ENCODE measurements at regions not wholly inside any gene's neighbourhood (a gene's known extent, or its start where the extent isn't known, plus 50 kb on each side); places are given as distances from the start of the nearest gene placed in this dataset.

- Mint-ChIP-seq H3K4me1 (no peaks in the 10 kb centered on the region), H3K4me3 (no peak overlapping the region), H3K27ac (no peak overlapping the region), H3K36me3 (no peaks in the 10 kb centered on the region), H3K27me3 (ENCODE audit: low read depth in 3 of 3) (no peaks in the 10 kb centered on the region), H3K9me3 (peaks cover 0 to 18% (median 12%) of the 10 kb centered on the region in 7 donors)
- no CpG with 5 or more reads among the region's 4 CpGs for WGBS (ENCODE audit: insufficient coverage)
- H3K27me3 ChIP-seq (ENCODE audit: control insufficient read depth in 2 of 2, insufficient read depth in 2 of 2, low read length in 2 of 2): no peaks in the 10 kb centered on the region
- H3K4me1 ChIP-seq (ENCODE audit: control insufficient read depth in 1 of 2, insufficient read depth in 2 of 2, low read length in 2 of 2): no peaks in the 10 kb centered on the region
- H3K36me3 ChIP-seq (replicated peaks in 1 of 2; ENCODE audit: control insufficient read depth in 1 of 2, insufficient read depth in 2 of 2, low read length in 2 of 2): no peaks in the 10 kb centered on the region
- H2AFZ ChIP-seq (ENCODE audit: insufficient read depth, low read depth, low read length, poor library complexity, severe bottlenecking): no peak overlapping the region
- H3K4me2 ChIP-seq (replicated peaks; ENCODE audit: extremely low read depth, low read length, poor library complexity, severe bottlenecking): no peak overlapping the region
- no peak overlapping the region for H3K27ac ChIP-seq (ENCODE audit: low read depth in 1 of 2, low read length in 2 of 2)
- TF ChIP-seq CTCF (IDR thresholded peaks at IDR 0.05): no peak
- no peak overlapping the region for H3K4me3 ChIP-seq (replicated peaks in 1 of 3; ENCODE audit: low read depth in 2 of 3, low read length in 3 of 3)
- no peaks in the 10 kb centered on the region for H3K79me2 ChIP-seq (ENCODE audit: insufficient read depth, low read length)
- peaks cover 6 to 12% of the 10 kb centered on the region in 2 donors for H3K9me3 ChIP-seq (replicated peaks in 1 of 2; ENCODE audit: control insufficient read depth in 1 of 2, insufficient read depth in 1 of 2, low read length in 2 of 2)
- H4K20me1 ChIP-seq (ENCODE audit: insufficient read depth, low read length): no peaks in the 10 kb centered on the region
- DNase-seq: no peak
- intact Hi-C loops (cut with micrococcal nuclease): no loop called here
- no peak overlapping the region for H3K9ac ChIP-seq (ENCODE audit: insufficient read depth, low read length, poor library complexity, severe bottlenecking)
Observed at GRCh38 chr12:97185567-97185966, 277.0 kb upstream of the RMST start.

- DNase-seq: no peak
- Histone ChIP-seq H3K4me3 (replicated peaks in 1 of 3; ENCODE audit: low read depth in 2 of 3, low read length in 3 of 3) (no peak overlapping the region), H4K20me1 (ENCODE audit: insufficient read depth, low read length) (no peaks in the 10 kb centered on the region), H3K27me3 (ENCODE audit: control insufficient read depth in 2 of 2, insufficient read depth in 2 of 2, low read length in 2 of 2) (no peaks in the 10 kb centered on the region), H3K9me3 (replicated peaks in 1 of 2; ENCODE audit: control insufficient read depth in 1 of 2, insufficient read depth in 1 of 2, low read length in 2 of 2) (peaks cover 0 to 3% of the 10 kb centered on the region in 2 donors), H3K4me1 (ENCODE audit: control insufficient read depth in 1 of 2, insufficient read depth in 2 of 2, low read length in 2 of 2) (no peaks in the 10 kb centered on the region), H3K9ac (ENCODE audit: insufficient read depth, low read length, poor library complexity, severe bottlenecking) (no peak overlapping the region), H3K36me3 (replicated peaks in 1 of 2; ENCODE audit: control insufficient read depth in 1 of 2, insufficient read depth in 2 of 2, low read length in 2 of 2) (no peaks in the 10 kb centered on the region), H3K4me2 (replicated peaks; ENCODE audit: extremely low read depth, low read length, poor library complexity, severe bottlenecking) (no peak overlapping the region), H3K27ac (ENCODE audit: low read depth in 1 of 2, low read length in 2 of 2) (no peak overlapping the region), H3K79me2 (ENCODE audit: insufficient read depth, low read length) (no peaks in the 10 kb centered on the region), H2AFZ (ENCODE audit: insufficient read depth, low read depth, low read length, poor library complexity, severe bottlenecking) (no peak overlapping the region)
- H3K4me1 Mint-ChIP-seq: no peaks in the 10 kb centered on the region
- WGBS (ENCODE audit: insufficient coverage): no CpG with 5 or more reads among the region's 4 CpGs
- intact Hi-C loops (cut with micrococcal nuclease): no loop called here
- TF ChIP-seq CTCF (IDR thresholded peaks at IDR 0.05): no peak
- peaks cover 2 to 16% (median 8%) of the 10 kb centered on the region in 7 donors for H3K9me3 Mint-ChIP-seq
- H3K27ac Mint-ChIP-seq: no peak overlapping the region
- H3K27me3 Mint-ChIP-seq (ENCODE audit: low read depth in 3 of 3): no peaks in the 10 kb centered on the region
- H3K36me3 Mint-ChIP-seq: no peaks in the 10 kb centered on the region
- H3K4me3 Mint-ChIP-seq: no peak overlapping the region
Observed at GRCh38 chr12:97194546-97194945, 268.1 kb upstream of the RMST start.
